ENCODE measurements at regions not wholly inside any gene's neighbourhood (a gene's known extent, or its start where the extent isn't known, plus 50 kb on each side); places are given as distances from the start of the nearest gene placed in this dataset.

DNA sequence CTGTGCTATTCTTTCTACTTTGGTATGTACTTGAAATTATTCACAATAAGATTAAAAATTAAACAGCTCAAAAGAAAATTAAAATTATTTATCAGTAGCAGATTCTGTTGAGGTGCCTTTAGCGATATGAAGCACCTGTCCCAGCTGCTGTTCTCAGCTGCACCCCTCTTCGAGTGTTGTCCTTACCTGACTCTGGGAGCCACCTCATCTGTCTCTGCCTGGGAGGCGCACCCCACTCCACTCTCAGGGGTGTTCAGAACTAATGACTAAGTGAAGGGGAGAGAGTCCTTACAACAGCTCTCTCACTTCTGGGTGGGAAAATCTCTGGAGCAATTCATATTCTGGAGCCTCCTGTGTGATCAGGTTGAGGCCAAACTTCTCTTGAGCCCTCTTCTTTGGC, 745.7 kb downstream of the RFPL4B start:
- TF ChIP-seq, protein P1, sequence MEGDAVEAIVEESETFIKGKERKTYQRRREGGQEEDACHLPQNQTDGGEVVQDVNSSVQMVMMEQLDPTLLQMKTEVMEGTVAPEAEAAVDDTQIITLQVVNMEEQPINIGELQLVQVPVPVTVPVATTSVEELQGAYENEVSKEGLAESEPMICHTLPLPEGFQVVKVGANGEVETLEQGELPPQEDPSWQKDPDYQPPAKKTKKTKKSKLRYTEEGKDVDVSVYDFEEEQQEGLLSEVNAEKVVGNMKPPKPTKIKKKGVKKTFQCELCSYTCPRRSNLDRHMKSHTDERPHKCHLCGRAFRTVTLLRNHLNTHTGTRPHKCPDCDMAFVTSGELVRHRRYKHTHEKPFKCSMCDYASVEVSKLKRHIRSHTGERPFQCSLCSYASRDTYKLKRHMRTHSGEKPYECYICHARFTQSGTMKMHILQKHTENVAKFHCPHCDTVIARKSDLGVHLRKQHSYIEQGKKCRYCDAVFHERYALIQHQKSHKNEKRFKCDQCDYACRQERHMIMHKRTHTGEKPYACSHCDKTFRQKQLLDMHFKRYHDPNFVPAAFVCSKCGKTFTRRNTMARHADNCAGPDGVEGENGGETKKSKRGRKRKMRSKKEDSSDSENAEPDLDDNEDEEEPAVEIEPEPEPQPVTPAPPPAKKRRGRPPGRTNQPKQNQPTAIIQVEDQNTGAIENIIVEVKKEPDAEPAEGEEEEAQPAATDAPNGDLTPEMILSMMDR (IDR thresholded peaks at IDR 0.05) = no peak

DNA sequence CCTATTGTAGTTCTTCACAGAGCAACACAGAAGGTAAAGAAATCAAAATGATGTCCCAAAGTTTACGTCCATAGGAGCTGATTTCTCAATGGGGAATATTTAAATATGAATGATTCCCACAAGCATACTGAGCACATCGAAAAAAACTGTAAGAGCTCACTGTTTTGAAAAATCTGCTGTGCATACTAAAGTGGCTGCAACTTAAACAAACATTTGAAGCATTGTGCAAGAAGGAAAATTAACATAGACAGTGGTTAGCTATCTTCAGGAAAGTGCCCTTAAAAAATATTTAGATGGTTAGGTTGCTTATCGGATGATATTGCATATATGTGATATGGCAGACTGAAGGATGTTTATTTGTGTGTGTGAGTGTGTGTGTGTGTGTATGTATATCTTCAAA, 747.6 kb downstream of the RFPL4B start:
- TF ChIP-seq, protein P1 (IDR thresholded peaks at IDR 0.05) = no peak

DNA sequence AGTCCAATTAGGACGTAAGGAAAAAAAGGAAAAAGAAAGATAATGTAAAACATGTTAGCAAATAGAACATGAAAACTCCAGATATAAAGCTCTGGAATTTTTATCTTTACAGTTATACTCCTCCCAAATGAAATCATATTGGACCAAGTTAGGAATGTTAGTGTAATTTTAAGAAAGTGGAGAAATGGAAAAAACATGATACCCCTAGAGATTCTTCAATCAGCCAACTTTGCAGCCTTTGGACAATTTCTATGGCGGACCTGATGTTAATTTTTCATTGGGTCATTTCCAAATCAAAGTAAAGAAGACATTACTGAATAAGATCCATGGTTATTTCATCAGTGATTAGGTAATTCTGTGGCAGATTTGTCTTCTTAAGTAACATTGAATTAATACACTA, 748.7 kb downstream of the RFPL4B start:
- TF ChIP-seq, protein P1 (IDR thresholded peaks at IDR 0.05) = no peak

DNA sequence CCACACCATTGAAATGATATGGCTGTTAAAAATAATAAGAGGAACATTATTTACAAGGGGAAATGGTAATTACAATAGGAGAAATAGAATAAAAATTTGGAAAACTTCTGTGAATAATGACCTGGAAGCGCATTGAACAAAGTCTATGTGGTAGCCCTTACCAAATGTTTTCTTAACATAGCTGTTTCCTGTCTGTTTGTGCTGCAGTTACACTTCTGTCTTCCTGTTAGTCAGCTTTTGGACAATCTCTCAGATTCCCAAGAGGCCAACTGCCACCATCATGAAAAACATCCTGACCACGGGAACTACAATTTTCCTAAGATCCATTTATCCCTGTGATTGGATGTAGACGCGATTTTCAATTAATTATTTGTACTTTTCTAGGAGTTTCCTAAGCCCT, 754.4 kb upstream of the MARCKS start:
- TF ChIP-seq, protein P1 (IDR thresholded peaks at IDR 0.05) = no peak

DNA sequence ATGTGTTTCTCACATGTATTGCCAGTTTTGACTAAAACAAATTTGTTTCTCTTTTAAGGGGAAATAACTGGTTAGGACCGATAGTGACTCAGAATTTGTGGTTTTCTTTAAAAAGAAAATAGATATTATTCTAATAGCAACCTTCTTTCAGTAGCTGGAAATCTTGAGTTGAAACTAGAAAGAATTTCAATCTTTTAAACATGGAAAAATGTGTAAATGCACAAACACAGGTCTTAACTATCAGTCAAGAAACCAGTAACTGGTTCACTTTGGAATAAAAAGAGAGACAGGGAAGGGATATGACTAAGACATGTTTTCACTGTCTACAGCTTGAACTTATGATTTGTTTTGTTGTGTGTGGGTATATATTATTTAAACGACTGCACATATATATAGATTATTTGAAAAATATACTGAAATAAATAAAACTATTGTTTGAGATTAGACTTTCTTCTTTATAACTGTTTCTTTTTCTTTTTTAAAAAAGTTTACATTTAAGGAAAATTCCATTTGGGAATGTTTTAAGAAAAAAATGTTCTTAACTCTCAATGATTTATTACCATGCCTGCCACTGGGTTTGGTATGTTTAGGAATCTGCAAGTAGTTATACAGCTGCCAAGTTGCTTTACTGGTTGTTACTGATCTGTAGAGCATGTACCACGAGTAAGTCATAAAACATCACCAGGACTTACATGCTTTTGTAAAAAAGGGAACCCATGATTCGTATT, 753.3 kb upstream of the MARCKS start:
- TF ChIP-seq, protein P1 (IDR thresholded peaks at IDR 0.05) = no peak

DNA sequence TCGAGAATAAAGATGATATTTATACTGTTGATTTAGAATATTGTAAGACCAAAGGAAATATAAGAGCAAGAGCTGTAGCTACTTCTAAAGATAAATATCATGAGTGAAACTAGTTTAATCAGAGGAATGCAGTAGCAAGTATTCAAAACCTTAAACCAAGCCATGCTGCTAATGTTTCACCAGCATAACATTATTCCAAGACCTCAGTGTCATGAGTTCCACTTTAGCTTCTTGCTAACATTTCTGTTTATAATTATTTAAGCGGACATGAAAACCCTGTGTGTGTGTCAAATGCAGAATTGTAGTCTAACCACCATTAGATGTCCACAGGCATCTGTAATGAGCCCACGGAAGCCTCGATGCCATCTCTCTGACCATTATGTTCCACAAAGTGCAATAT, 752.6 kb upstream of the MARCKS start:
- TF ChIP-seq, protein P1 (IDR thresholded peaks at IDR 0.05) = no peak

DNA sequence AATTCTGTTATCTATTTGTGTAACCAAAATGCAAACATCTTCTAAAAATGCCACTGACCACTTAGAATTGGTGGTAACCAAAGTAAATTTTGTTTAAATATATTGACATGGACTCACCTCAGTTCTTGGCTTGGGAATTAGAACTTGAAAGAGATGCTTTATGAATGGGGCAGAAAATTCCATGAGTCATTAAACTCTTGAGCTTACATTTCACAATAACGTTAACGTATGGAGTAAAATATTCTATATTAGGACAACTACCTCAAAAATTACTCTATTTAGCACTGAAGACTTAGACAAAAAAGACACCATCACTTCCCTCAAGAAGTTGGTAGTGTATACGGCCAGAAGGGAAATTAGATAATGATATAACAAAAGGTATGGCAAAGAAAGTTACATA, 752.2 kb upstream of the MARCKS start:
- TF ChIP-seq, protein P1 (IDR thresholded peaks at IDR 0.05) = no peak

DNA sequence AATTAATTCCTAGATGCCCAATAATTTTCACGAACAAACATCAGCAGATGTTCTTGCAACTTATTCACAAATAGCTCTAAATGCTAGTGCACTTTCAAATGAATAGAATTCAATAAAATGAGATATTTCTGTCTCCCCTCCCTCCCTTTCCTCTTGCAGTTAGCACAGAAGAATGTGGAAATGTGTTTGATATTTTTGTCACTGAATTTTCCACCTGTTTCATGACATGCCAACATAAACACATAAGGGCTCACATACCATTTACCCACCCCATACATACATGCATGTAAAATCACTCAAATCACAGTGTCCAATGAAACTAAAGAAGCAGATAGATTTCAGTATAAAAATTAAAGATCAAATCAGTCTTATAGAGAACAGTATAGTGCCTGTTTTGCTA, 746.9 kb upstream of the MARCKS start:
- TF ChIP-seq, protein P1 (IDR thresholded peaks at IDR 0.05) = no peak
